Head of caudate nucleus (tissue), 42 donors: ENCODE measurements at regions not wholly inside any gene's neighbourhood (a gene's known extent, or its start where the extent isn't known, plus 50 kb on each side); places are given as distances from the start of the nearest gene placed in this dataset.
"Not testable (repeated sequence)": the region's sequence is repeated elsewhere in the genome, so short reads cannot be mapped to it uniquely, and the experiment has no call there.

Source experiments
- DNase-seq, 42 donors: peaks; one replicate each; pipeline versions ENCODE4 v3.0.0 to v3.0.0-alpha.2; 2020 to 2021; ENCODE audit warnings: mixed read lengths in 7 of 42
- intact Hi-C: fragments of 100-400 bp; cut with DNase I; formaldehyde crosslinking; loops from one replicate; pipeline ENCODE4 v1.15.0; 2022

DNA sequence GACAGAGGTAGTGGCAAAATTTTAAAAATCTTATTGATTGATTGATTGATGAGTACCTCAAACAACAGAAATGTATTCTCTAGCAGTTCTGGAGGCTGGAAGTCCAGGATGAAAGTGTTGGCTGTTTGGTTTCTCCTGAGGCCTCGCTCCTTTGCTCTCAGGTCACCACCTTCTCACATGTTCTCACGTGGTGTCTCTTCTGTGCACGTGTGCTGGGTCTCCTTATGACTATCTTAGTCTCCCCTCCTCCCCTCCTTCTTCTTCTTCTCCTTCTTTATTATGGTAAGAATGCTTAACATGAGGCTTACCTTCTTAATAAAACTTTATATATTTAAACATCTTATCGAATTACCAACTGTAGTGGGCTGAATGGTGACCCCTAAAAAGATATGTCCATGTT, 446.0 kb upstream of the SPHKAP start:
- no peak for DNase-seq
- intact Hi-C loops = no loop called here

GRCh38 chr2:228625481-228625880, 444.0 kb upstream of the SPHKAP start:
- intact Hi-C loops = no loop called here

DNA sequence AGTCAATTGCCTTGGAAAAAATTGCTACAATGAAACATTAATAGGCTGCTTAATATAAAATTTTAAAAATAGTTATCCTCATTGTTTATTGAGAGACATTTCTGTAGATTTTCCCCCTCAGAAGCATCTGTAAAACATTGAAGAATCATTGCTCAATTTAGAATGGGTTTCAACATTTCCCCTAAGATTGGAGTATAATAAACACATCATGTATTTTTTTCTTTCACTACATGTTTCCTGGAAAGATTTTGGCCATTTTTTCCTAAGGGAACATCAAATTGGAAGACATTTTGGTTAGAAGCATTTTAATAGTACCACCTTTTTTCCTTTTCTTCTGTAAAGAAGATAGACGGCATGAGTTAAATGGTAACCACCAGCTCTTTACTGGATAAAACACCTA, 443.2 kb upstream of the SPHKAP start:
- intact Hi-C loops = no loop called here
- DNase-seq = no peak

More at GRCh38 chr2:228625481-228625880, 444.0 kb upstream of the SPHKAP start:
- DNase-seq = no peak

DNA sequence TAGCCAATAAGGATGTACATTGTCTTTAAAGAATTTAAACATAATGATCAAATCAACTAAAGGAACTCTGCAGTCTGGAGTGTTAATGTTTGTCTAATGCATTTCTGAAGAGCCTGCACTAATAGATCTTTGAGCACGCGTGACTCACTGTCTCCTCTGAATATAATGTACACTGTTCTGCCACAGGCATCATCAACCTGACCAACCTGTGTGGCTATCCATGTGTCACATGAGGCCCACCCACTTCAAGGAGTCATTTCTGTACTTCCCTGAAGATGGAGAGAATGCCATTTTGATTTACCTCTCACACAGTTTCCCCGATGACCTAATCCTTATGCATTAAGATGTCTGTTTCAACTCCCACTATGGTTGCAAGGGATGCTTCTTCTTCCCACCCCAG, 434.0 kb upstream of the SPHKAP start:
- intact Hi-C loops = no loop called here
- DNase-seq = no peak

DNA sequence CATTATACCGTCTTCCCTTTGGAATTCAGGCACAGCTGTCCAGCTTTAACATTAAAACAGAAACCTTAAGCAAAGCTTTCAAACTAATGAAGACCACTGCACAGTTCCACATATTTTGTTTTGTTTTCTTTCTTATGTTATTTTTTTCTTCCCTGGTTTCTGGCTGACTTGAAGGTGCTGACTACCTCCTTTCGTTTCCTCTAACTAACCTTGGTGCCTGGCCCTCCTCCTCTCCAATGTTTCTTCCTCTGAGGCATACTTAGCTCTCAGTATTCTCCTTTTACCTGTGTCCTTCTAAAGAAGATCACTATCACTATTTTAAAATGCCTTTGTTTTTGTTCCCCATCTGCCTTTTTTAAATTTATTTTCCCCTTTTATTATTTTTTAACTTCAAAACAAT, 433.3 kb upstream of the SPHKAP start:
- DNase-seq = no peak
- intact Hi-C loops = no loop called here

- intact Hi-C loops = no loop called here
- DNase-seq = no peak
Observed at GRCh38 chr2:228613133-228613850, 431.8 kb upstream of the SPHKAP start.

GRCh38 chr2:228611171-228611570, 429.7 kb upstream of the SPHKAP start:
- intact Hi-C loops = no loop called here
- no peak for DNase-seq

DNA sequence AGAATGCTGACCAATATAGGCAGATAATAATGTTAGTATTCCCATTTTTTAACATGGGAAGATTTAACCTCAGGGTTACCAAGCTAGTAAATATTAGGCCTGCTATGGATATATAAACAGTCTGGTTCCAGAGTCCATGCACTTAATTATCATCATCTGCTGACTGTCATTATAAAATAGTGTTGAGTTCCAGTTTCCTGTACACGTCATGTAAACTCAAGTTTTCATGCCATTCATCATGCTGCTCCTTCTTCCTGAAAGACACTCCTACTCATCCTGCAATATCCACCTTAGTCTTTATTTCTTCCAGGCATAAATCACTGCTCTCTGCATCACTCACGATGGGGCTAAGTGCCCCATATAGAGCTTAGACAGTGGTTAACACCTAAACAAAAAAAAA, 420.8 kb upstream of the SPHKAP start:
- no peak for DNase-seq

DNA sequence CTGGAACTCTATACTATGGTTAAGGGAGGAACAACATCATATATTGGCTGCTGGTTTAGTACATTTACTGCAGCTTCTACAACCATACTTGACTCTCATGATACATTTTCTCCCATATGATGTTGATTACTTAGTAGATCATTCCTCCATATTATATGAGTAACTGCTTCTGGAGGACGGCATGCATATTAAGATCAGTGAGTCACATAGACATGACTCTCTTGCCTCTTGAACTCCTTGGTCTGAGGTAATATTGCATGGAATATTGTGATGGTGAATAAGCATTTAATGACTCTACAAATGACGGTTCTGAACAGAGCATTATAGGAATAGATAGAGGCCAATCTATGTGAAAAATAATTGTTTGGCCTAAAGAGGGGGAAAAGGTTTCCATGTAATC, 418.8 kb upstream of the SPHKAP start:
- DNase-seq = no peak
- intact Hi-C loops = no loop called here

More for the DNA sequence above, 420.8 kb upstream of the SPHKAP start:
- intact Hi-C loops = no loop called here

DNA sequence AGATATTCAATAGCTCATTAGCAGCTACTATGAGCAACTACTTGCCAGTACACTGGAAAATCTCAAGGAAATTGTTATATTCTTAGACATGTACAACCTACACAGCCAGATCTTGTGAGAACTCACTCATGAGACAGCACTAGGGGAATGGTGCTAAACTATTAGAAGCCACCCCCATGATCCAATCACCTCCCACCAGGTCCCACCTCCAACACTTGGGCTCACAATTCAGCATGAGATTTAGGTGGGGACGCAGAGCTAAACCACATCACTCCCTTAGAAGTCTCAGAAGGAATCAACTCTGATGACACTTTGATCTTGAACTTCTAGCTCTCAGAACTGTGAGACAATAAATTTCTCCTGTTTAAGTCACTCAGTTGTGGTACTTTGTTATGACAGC, 418.3 kb upstream of the SPHKAP start:
- DNase-seq = peak in 39 of 42 donors; percentile 10 to 84 (median 46)
- intact Hi-C loops = no loop called here

GRCh38 chr2:228599297-228599696, 417.8 kb upstream of the SPHKAP start:
- DNase-seq = no peak
- intact Hi-C loops = no loop called here

- DNase-seq = no peak
- intact Hi-C loops = no loop called here
Observed at GRCh38 chr2:228597032-228597431, 415.5 kb upstream of the SPHKAP start.

- DNase-seq = no peak
- intact Hi-C loops = no loop called here
Observed at GRCh38 chr2:228594012-228594411, 412.5 kb upstream of the SPHKAP start.

DNA sequence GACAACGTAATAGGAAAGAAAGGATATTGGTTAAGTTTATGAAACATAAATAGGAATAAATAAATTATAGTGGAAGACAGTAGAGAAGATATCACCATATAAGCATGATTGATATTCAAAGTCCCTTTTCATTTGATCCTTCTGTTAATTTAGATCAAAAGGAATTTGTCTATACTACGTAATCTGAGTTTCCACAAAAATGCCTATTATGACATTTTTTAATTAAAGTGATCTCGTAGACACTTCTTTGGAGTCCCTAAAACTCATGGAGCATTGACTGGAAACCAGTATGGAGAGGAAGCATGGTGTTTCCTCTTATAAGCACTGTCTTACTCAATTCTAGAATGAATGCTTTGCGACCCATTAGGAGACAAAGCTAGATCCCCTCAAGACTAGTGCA, 411.4 kb upstream of the SPHKAP start:
- DNase-seq = no peak
- intact Hi-C loops = no loop called here

DNA sequence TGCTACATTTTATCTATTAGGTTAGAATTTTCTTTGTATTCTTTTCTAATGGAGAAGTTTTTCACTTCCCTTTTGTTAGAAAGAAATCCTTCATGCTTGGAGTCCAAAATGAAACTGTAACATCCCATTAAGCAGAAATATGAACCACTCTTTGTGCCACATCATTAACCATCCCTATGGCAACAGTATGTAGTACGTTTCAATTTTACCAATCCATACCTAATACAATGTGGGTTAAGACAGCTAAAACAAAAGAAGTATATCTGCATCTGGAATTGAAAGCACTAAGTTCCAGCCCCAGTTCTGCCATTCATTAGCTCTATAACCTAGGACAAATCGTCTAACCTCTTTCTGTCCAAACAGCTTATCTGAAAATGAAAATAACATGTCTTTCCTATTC, 409.2 kb upstream of the SPHKAP start:
- no peak for DNase-seq
- intact Hi-C loops = no loop called here

GRCh38 chr2:228589115-228589514, 407.6 kb upstream of the SPHKAP start:
- no peak for DNase-seq
- intact Hi-C loops = no loop called here

- intact Hi-C loops = no loop called here
- no peak for DNase-seq
Observed at GRCh38 chr2:228581731-228582130, 400.2 kb upstream of the SPHKAP start.

DNA sequence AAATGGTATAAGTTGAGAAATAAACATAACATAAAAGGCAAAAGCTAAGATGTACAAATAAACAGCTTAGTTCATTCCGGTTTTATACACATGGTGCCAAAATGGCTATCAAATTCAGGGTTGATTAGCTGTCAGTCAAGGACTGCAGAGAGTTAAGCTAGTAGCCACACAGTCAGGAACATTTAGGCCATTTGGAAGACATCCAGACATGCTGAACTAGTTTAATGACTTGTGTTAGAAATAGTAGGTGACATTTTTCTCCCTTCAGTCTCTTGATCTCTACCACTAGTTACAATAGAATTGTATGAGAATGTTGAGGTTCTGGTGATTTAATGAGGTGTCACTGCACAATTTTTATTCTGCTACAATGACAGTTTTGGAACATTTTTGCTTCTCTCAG, 394.4 kb upstream of the SPHKAP start:
- no peak for DNase-seq
- intact Hi-C loops = no loop called here

DNA sequence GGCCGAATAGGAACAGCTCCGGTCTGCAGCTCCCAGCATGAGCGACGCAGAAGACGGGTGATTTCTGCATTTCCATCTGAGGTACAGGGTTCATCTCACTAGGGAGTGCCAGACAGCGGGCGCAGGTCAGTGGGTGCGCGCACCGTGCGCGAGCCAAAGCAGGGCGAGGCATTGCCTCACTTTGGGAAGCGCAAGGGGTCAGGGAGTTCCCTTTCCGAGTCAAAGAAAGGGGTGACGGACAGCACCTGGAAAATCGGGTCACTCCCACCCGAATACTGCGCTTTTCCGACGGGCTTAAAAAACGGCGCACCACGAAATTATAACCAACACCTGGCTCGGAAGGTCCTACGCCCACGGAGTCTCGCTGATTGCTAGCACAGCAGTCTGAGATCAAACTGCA, 386.8 kb upstream of the SPHKAP start:
- DNase-seq, intact Hi-C loops: not testable (repeated sequence)

GRCh38 chr2:228561816-228562215, 380.3 kb upstream of the SPHKAP start:
- intact Hi-C loops = no loop called here
- no peak for DNase-seq

DNA sequence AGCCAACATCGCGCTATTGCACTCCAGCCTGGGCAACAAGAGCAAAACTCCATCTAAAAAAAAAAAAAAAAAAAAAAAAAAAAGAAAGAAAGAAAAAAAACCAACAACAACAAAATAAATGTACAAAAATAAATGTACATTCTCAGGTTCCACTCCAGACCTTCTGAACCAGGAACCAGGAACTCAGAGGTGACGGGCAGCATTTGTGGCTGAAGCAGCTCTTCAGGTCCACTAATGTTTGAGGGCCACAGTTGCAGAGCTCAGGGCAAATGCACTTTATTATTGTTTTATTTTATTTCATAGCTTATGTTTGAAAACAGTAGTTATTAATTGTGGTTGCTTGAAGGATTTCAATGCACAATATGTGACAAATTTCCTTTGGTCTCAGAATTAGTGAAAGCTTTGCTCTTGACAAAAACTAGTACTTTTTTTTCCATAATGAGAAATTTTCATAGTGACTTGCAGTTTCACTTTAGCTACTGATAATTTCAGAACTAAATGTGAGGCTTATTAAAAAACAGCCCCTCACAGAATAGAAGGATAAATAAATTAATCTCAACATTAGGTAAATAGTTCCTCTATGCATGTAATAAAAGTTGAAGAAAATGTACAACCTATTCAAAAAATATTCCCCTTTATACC, 378.4 kb upstream of the SPHKAP start:
- intact Hi-C loops = no loop called here
- DNase-seq = no peak
